ENCODE measurements at regions not wholly inside any gene's neighbourhood (a gene's known extent, or its start where the extent isn't known, plus 50 kb on each side); places are given as distances from the start of the nearest gene placed in this dataset.
A peak's percentile ranks its signal among the peaks of the same experiment; 100 is the strongest.
"Not testable (repeated sequence)": the region's sequence is repeated elsewhere in the genome, so short reads cannot be mapped to it uniquely, and the experiment has no call there.

DNA sequence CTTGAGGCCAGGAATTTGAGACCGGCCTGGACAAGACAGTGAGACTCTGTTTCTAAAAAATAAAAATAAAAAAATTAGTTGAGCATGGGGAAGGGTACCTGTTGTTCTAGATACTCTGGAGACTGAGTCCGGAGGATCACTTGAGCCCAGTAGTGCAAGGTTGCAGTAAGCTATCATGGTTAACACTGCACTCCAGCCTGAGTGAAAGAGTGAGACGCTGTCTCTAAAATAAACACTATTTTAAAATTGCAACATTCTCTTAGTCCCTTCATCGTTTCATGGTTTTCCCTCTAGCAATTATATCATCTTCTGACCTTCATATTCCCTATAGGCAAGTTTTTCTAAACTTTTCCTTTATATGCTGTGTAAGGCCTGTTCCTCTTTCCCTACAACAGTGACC lies 248.5 kb downstream of the VAPA start:
- WGBS: 86% methylated on average over 4 of the region's 4 CpGs
- no peaks in the 10 kb centered on the region for H3K27me3 ChIP-seq (ENCODE audit: control insufficient read depth, insufficient read depth)
- H3K4me3 ChIP-seq (ENCODE audit: low read length): no peak overlapping the region
- no peak overlapping the region for H3K27ac ChIP-seq (ENCODE audit: low read length)
- no peak for ATAC-seq
- no peak for DNase-seq
- intact Hi-C loops (cut with DNase I): no loop called here
- no peaks in the 10 kb centered on the region for H3K4me1 ChIP-seq (ENCODE audit: control insufficient read depth, insufficient read depth, low read length)
- no peaks in the 10 kb centered on the region for H3K9me3 ChIP-seq (ENCODE audit: control insufficient read depth, low read length)

DNA sequence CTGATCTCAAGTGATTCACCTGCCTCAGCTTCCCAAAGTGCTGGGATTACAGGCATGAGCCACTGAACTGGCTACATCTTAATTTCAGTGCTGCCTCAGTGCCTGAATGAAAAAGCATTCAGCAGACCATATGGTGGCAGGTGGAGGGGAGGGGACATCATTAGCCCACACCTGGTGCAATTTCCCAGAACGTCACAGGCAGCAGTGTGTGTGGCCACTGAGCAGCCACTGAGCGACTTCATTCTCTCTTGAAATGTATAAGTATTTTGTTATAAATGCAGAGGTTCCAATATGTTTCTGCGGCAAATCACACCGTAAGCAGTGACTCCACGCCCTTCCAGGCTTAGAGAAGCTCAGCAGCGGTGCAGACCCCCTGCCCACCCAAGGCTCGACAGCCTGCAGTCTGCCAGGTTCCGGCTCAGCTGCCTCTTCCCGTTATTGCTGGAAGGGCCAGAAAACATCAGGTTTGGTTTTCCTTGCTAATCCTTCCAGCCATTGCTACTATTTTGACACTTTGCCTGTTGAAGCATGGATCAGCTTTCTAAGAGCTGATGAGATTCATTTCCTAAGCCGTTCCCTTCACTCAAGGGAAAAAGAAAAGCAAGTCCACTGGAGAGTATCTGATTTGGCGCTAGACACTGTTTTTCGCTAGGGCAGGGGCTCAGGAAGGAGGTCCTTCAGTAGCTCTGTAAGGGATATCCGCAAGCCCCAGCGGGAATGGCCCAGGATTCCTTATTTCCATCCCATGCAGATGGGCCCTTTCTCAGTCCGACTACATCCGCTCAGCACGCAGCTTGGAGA lies 250.7 kb downstream of the VAPA start:
- DNase-seq: peak in 1 of 3 donors; percentile 63
- 58% methylated on average over 17 of the region's 17 CpGs for WGBS
- Histone ChIP-seq H3K4me3 (ENCODE audit: low read length) (no peak overlapping the region), H3K4me1 (ENCODE audit: control insufficient read depth, insufficient read depth, low read length) (no peaks in the 10 kb centered on the region), H3K9me3 (ENCODE audit: control insufficient read depth, low read length) (no peaks in the 10 kb centered on the region), H3K27me3 (ENCODE audit: control insufficient read depth, insufficient read depth) (no peaks in the 10 kb centered on the region), H3K27ac (ENCODE audit: low read length) (no peak overlapping the region)
- intact Hi-C loops (cut with DNase I): no loop called here
- peak; percentile 76 to 81 for ATAC-seq

DNA sequence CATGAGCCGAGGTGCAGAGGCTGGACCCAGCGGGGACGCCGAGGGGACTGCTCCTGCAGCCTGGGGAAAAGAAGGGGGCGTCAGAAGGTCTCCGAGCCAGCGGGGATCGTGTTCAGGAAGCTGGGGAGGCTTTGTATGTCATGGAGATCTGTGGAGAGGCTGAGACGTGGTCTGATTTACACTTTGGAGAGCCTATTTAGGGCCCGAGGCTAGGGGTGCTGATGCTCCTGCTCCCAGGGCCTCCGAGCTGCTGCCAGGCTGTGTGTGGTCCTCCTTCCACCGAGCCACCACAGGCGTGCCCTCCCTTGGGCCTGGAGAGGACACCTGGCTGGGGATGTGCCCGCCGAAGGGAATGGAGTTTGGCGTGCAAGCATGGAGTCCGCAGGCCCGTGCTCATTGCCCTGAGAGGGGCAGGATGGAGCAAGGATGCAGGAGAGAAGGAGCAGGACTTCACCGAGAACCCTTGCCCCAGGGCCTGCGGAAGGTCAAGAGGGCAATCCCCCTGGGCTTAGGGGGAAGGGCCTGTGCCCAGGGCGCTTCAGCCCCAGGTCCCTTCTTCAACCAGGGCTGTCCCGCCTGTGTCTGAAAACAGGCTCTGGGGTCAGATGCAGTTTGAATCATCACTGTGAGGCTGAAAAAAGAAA lies 252.5 kb downstream of the VAPA start:
- Histone ChIP-seq H3K27me3 (ENCODE audit: control insufficient read depth, insufficient read depth) (no peaks in the 10 kb centered on the region), H3K27ac (ENCODE audit: low read length) (no peak overlapping the region), H3K4me1 (ENCODE audit: control insufficient read depth, insufficient read depth, low read length) (no peaks in the 10 kb centered on the region), H3K4me3 (ENCODE audit: low read length) (no peak overlapping the region), H3K9me3 (ENCODE audit: control insufficient read depth, low read length) (no peaks in the 10 kb centered on the region)
- DNase-seq (no peak), ATAC-seq (no peak)
- intact Hi-C loops (cut with DNase I): no loop called here
- WGBS: 96% methylated on average over 22 of the region's 22 CpGs

DNA sequence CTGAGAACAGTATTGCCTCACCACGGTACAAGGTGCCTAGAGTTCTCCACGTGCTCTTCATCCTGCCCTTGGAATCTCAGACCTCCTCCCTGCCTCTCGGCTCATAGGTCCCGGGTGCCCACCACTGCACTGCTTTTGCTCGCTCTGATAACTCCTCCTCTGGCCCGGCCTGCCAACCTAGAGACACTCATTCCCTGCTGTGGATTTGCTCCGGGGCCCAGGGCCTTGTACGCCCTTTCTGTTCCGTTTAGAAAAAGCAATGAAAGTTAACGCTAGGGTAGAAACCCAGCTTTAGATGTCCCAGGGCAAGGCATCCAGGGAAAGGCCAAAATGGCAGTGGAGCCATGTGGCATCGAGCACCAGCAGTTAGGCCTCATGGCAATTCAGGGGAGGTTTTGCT lies 253.9 kb downstream of the VAPA start:
- no peak for ATAC-seq
- intact Hi-C loops (cut with DNase I): no loop called here
- H3K4me3 ChIP-seq (ENCODE audit: low read length): no peak overlapping the region
- WGBS: 96% methylated on average over 11 of the region's 11 CpGs
- no peak overlapping the region for H3K27ac ChIP-seq (ENCODE audit: low read length)
- no peak for DNase-seq
- H3K9me3 ChIP-seq (ENCODE audit: control insufficient read depth, low read length): no peaks in the 10 kb centered on the region
- no peaks in the 10 kb centered on the region for H3K27me3 ChIP-seq (ENCODE audit: control insufficient read depth, insufficient read depth)
- no peaks in the 10 kb centered on the region for H3K4me1 ChIP-seq (ENCODE audit: control insufficient read depth, insufficient read depth, low read length)

DNA sequence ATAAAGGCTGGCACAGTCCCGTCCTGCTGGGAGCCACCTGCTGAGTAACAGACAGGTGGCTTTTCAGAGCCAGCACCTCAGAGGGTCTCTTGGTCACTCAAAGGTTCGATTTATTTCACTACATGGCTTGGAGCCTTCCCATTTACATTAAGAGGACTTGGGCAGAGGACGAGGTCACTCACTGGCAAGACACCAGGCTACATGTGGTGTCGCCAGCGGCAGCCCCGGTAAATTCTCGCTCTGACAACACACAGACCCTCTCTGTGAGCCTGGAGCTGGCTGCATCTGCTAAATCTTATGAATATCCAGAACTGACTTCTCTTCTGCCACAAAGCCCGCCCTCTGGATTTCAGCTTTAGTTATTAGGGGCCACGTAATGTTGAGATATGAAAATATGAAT lies 254.7 kb downstream of the VAPA start:
- DNase-seq: no peak
- no peak for ATAC-seq
- WGBS: 92% methylated on average over 9 of the region's 9 CpGs
- Histone ChIP-seq H3K27ac (ENCODE audit: low read length) (no peak overlapping the region), H3K27me3 (ENCODE audit: control insufficient read depth, insufficient read depth) (no peaks in the 10 kb centered on the region), H3K9me3 (ENCODE audit: control insufficient read depth, low read length) (no peaks in the 10 kb centered on the region), H3K4me3 (ENCODE audit: low read length) (no peak overlapping the region), H3K4me1 (ENCODE audit: control insufficient read depth, insufficient read depth, low read length) (no peaks in the 10 kb centered on the region)
- intact Hi-C loops (cut with DNase I): no loop called here

GRCh38 chr18:10169064-10169562 lies 255.3 kb downstream of the VAPA start:
- H3K4me3 ChIP-seq (ENCODE audit: low read length): no peak overlapping the region
- DNase-seq (no peak), ATAC-seq (no peak)
- WGBS: 82% methylated on average over 4 of the region's 4 CpGs
- H3K27me3 ChIP-seq (ENCODE audit: control insufficient read depth, insufficient read depth): no peaks in the 10 kb centered on the region
- intact Hi-C loops (cut with DNase I): no loop called here
- H3K4me1 ChIP-seq (ENCODE audit: control insufficient read depth, insufficient read depth, low read length): no peaks in the 10 kb centered on the region
- H3K27ac ChIP-seq (ENCODE audit: low read length): no peak overlapping the region
- no peaks in the 10 kb centered on the region for H3K9me3 ChIP-seq (ENCODE audit: control insufficient read depth, low read length)

DNA sequence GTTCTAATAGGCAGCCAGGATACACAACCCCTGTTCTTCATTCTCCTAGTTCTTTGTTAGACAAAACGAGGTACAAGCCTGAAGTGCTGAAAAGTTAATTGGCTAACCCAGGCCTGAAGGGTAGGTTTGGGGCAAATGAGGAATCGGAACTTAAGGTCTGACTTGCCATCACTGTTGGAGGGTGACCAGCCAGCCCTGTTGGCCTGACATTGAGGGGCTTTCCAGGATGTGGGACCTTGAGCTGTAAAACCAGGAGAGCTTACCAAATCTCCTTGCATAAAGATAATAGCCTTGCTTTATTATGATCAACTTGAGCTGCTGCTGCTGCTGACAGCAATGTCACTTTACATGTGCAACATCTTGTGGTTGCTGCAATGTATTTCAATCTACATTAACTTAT lies 256.0 kb downstream of the VAPA start:
- no peak overlapping the region for H3K4me3 ChIP-seq (ENCODE audit: low read length)
- no peaks in the 10 kb centered on the region for H3K4me1 ChIP-seq (ENCODE audit: control insufficient read depth, insufficient read depth, low read length)
- WGBS: 64% methylated on average over 2 of the region's 2 CpGs
- no peak for DNase-seq
- H3K27ac ChIP-seq (ENCODE audit: low read length): no peak overlapping the region
- H3K27me3 ChIP-seq (ENCODE audit: control insufficient read depth, insufficient read depth): no peaks in the 10 kb centered on the region
- ATAC-seq: no peak
- intact Hi-C loops (cut with DNase I): no loop called here
- H3K9me3 ChIP-seq (ENCODE audit: control insufficient read depth, low read length): no peaks in the 10 kb centered on the region

GRCh38 chr18:10170375-10170774 lies 256.6 kb downstream of the VAPA start:
- Histone ChIP-seq H3K9me3 (ENCODE audit: control insufficient read depth, low read length) (no peaks in the 10 kb centered on the region), H3K27me3 (ENCODE audit: control insufficient read depth, insufficient read depth) (no peaks in the 10 kb centered on the region), H3K27ac (ENCODE audit: low read length) (no peak overlapping the region), H3K4me1 (ENCODE audit: control insufficient read depth, insufficient read depth, low read length) (no peaks in the 10 kb centered on the region), H3K4me3 (ENCODE audit: low read length) (no peak overlapping the region)
- DNase-seq: no peak
- ATAC-seq: peak in 1 of 2 donors; percentile 57
- intact Hi-C loops (cut with DNase I): no loop called here
- 60% methylated on average over 5 of the region's 5 CpGs for WGBS

DNA sequence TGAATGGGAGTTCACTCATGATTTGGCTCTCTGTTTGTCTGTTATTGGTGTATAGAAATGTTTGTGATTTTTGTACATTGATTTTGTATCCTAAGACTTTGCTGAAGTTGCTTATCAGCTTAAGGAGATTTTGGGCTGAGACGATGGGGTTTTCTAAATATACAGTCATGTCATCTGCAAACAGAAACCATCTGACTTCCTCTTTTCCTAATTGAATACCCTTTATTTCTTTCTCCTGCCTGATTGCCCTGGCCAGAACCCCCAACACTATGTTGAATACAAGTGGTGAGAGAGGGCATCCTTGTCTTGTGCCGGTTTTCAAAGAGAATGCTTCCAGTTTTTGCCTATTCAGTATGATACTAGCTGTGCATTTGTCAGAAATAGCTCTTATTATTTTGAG lies 261.5 kb downstream of the VAPA start:
- H3K9me3 ChIP-seq (ENCODE audit: control insufficient read depth, low read length); H3K4me1 ChIP-seq (ENCODE audit: control insufficient read depth, insufficient read depth, low read length); ATAC-seq; H3K27ac ChIP-seq (ENCODE audit: low read length); intact Hi-C loops (cut with DNase I); H3K4me3 ChIP-seq (ENCODE audit: low read length); H3K27me3 ChIP-seq (ENCODE audit: control insufficient read depth, insufficient read depth); DNase-seq: not testable (repeated sequence)
- WGBS: 68% methylated on average over 2 of the region's 2 CpGs

DNA sequence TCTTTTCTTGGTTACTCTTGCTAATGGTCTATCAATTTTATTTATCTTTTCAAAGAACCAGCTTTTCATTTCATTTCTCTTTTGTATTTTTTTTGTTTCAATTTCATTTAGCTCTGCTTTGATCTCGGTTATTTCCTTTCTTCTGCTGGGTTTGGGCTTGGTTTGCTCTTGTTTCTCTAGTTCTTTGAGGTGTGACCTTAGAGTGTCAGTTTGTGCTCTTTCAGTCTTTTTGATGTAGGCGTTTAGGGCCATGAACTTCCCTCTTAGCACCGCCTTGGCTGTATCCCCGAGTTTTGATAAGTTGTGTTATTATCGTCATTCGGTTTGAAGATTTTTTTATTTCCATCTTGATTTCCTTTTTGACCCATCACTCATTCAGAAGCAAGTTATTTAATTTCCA lies 265.5 kb downstream of the VAPA start:
- DNase-seq; ATAC-seq; H3K4me1 ChIP-seq (ENCODE audit: control insufficient read depth, insufficient read depth, low read length); H3K9me3 ChIP-seq (ENCODE audit: control insufficient read depth, low read length); intact Hi-C loops (cut with DNase I); H3K27me3 ChIP-seq (ENCODE audit: control insufficient read depth, insufficient read depth); H3K27ac ChIP-seq (ENCODE audit: low read length); H3K4me3 ChIP-seq (ENCODE audit: low read length): not testable (repeated sequence)
- WGBS: 90% methylated on average over 6 of the region's 6 CpGs

DNA sequence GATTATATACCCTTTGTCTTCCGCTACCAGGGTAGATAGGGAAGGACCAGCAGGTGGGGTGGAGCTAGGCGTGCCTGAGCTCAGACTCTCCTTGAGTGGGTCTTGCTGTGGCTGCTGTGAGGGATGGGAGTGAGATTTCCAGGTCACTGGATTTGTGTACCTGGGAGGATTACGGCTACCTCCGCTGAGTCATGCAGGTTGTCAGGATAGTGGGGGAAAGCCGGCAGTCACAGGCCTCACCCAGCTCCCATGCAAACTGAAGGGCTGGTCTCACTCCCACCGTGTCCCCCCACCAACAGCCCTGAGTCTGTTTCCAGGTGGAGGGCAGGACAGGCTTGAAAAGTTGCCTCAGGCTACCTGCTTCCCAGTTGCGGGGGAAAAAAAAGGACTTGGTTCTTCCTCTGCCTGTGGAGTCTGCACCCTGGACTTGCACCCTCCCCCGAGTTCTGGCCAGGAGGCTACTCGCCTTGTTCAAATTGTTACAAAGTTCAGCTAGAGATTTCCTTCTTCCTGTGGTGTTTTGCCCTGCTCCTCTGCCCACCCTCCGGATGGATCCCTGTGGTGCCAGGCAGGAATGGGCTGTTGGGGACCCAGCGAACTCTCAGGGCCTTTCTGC lies 268.3 kb downstream of the VAPA start:
- no peak for DNase-seq
- 87% methylated on average over 11 of the region's 11 CpGs for WGBS
- intact Hi-C loops (cut with DNase I): no loop called here
- Histone ChIP-seq H3K9me3 (ENCODE audit: control insufficient read depth, low read length) (no peaks in the 10 kb centered on the region), H3K27ac (ENCODE audit: low read length) (no peak overlapping the region), H3K4me1 (ENCODE audit: control insufficient read depth, insufficient read depth, low read length) (no peaks in the 10 kb centered on the region), H3K27me3 (ENCODE audit: control insufficient read depth, insufficient read depth) (no peaks in the 10 kb centered on the region), H3K4me3 (ENCODE audit: low read length) (no peak overlapping the region)
- no peak for ATAC-seq

Measured in right cardiac atrium (tissue), 5 donors.